GM21737 (cell line): ENCODE measurements at regions not wholly inside any gene's neighbourhood (a gene's known extent, or its start where the extent isn't known, plus 50 kb on each side); places are given as distances from the start of the nearest gene placed in this dataset.
"Not testable (repeated sequence)": the region's sequence is repeated elsewhere in the genome, so short reads cannot be mapped to it uniquely, and the experiment has no call there.

Experiments used
- ATAC-seq: cut with Tn5 transposase; IDR thresholded peaks from one replicate; pipeline ENCODE4 v1.9.1; 2021; ENCODE audit warnings: mild to moderate bottlenecking, moderate library complexity; ENCODE audit not compliant: unreplicated experiment

DNA sequence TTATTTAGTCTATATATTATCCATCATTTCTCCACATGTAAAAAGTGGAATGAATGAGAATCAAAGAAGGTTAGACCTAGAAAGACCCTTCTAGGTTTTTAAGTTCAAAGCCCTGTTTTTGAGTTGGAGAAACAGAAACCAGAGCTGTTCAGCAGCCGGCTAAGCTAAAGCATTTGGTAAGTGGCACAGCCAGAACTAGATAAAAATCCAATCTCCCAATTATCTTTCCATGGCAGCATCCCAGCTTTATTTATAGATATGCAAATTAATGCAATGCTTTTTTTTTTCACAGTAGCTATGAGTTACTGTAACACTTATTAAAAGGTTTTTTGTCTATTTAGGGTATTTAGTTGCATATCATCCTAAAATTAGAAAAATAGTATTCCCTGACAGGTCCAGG is 85.1 kb downstream of the NIBAN1 start:
- ATAC-seq: no peak

DNA sequence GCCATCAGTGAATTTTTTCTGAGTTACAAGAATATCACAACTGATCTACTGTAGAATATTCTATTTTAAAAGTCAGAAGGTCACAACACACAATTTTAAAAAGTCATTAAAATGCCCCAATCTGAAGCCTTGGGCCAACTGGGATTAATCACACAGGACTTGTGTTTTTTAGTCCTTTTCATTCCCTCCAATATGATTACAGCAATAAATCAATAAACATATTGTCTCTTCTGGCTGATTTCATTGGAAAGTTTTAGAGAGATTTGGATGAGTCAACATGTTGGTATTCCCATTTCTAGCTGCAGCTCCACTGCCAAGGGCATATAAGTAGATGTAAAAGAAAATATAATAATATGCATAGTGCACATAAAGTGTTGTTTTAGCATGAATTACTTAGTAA is 85.8 kb downstream of the NIBAN1 start:
- ATAC-seq: no peak

DNA sequence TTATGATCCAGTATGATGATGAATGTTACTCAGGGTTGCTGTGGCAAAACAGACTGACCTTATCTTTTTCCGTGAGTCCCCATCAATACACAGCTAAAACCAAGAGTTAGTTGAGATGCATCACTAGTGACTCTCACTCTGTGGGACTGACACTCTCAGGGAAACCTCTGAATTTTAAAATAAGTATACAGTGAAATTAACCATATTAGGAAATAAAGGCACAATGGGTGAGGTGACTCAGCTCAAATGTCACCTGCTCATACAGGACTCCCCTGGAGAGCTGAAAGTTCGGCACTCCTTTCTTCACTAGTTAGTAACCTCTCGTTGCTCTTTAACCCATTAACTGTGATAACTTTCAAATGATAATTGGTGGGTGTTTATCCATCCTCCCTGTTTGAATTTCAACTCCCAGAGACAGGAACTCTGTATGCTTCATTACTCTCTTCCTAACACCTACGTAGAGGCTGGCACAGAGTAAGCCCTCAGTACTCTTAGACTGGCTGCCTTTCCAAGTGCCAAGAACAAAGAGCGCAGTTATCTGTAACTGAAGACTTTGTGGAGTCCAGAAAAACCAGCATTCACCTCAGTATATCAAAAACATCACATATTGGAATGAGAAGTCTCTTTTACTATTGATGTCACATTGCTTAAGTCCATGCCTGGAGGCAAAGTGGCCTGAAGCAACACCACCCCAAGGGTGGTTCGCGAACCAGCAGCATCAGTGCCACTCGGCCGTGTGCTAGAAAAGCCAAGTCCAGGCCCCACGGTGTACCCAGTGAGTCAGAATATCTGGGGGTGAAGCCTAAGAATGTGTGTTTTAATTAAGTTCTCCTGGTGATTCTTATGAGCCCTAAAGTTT is 91.1 kb downstream of the NIBAN1 start:
- ATAC-seq: no peak

DNA sequence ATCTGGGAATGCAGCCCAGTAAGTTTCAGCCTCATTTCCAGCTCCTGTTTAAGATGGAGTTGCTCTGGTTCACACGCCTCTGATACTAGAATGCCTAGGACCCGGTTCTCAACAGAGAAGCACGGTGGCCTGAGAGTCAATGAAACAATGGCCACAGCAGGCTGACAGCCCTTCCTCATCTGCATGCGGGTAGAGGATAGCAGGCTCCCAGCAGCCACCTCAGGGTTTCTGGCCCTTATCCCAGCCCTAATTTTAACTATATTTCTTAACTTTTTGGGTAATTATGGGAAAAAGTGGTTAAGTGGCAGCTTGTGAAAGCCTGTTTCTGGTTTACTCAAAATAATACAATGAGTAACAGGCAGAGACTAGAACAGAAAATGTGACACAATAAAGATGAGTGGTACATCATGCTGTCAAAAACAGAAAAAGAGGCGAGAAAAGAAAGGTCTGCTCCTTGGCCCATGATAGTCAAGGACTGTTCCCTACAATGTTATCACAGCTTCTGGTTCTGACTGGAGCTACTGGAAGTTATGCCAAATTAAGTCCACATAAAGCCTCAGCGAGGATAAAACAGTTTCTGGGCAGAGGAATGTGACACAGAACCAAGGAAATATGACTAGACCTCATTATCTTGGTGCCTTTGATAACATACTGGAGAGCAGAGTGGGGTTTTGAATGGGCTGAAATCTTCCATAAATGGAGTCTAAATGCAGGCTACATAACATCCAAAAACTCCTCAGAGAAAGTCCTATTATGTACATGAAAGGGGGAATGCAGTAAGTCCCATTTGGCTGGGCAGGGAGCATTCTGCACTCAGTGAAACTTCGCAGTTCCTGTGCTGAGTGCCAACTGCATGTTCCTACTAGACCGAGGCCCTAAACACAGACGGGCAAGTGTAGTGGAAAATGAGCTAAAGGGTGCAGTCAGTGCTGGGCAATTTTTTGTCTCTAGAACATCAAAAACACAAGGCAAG is 92.1 kb downstream of the NIBAN1 start:
- no peak for ATAC-seq

GRCh38 chr1:184879876-184880557 is 94.3 kb downstream of the NIBAN1 start:
- ATAC-seq: no peak

DNA sequence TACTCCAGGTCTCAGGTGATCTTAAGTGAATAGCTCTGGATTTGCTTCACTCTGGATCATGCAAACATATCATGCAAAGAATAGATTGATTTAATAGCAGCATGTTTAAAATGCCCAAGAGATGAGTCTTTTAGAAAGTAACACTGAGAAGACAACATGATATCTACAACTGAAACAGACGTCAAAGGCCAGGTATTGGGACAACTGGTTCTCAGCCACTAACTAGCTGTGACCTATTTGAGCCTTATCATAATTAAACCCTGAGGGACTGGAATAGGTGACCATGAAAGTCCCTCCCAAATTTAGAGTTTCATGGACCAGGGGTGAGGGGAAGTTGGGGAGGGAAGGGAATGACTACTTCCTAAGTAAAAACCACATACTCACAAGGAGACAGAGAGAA is 95.7 kb downstream of the NIBAN1 start:
- ATAC-seq: no peak

- ATAC-seq: no peak
Measured at GRCh38 chr1:184878002-184878401, 96.3 kb downstream of the NIBAN1 start.

DNA sequence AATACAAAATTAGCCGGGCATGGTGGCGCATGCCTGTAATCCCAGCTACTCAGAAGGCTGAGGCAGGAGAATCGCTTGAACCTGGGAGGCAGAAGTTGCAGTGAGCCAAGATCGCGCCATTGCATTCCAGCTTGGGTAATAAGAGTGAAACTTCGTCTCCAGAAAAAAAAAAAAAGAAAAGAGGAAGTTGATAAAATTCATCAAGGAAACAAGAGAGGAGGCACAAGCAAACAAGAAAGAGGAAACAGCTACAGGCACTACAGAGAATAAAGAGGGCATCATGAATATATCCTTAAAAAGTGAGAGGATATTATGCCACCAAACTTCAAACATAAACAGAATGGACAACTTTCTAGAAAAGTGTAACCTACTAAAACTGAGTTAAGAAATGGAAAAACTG is 98.3 kb downstream of the NIBAN1 start:
- not testable (repeated sequence) for ATAC-seq

DNA sequence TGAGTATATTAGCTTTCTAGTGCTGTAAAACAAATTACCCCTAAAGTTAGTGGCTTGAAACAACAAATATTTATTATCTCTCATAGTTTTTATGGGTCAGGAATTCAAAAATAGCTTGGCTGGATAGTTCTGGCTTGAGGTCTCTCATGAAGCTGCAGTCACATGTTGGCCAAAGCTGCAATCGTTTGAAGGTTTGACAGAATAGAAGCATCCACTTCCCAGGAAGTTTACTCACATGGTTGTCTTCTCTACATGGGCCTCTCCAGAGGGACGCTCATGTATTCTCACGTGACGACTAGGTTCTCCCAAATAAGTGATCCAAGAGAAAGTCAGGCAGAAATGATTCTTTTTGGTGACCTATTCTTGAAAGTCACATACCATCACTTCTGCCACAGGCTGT is 99.1 kb downstream of the NIBAN1 start:
- ATAC-seq: no peak

DNA sequence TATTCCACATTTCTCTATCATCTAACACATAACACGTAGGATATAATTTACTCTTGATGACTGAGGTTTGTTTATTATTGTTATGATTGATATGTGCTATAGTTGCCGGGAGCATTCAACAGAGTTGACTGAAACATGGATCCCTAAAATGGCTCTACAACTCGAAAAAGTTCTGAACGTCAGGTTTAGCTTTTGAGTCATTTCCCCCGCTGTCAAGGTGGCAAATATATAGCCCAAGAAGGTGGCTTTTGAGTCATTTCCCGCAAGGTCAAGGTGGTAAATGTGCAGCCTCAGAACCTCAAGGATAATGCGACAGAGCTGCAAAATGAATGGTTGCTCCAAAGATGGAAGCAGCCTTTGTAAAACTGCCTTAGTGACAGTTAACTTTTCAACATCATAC is 104.0 kb downstream of the NIBAN1 start:
- no peak for ATAC-seq

DNA sequence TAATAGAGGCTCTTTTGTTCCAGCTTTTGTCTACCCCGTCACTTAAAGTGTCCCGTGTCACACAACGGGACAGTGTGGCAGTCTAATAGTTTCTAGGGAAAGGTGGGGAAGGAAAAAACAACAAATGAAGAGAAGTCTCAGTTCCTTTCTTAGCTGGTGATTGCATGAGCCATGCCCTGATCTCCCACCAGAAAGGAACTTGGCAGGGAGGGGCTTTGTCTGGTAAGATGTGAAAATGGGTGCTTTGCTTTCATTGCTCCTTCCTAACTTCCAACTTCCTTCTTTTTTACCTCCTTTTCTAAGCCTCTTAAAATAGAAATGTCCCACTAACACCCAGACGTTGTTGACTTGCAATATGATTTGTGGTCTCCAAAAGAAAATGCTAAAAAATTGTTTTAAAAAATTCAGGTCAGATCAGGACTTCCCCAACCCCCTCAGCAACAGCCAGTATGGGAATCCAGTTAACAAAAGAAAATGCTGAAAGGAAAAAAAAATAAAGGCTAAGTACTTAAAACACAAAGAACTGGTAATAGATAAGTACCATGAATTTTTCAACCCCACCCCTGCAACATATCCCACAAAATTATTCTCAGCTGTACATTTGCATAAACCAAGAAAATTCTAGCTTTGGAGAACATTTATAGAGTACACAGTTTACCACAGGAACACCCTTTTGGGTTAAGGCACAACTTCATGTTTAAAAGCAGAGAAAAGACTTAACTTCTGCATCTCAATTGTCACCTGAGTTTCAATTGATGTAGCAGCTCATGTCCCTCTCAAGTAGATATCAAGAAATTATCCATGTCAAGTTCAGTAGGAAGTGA is 106.2 kb downstream of the NIBAN1 start:
- no peak for ATAC-seq

- ATAC-seq: peak; percentile 97
Measured at GRCh38 chr1:184866991-184867788, 107.1 kb downstream of the NIBAN1 start.

GRCh38 chr1:184866586-184866985 is 107.7 kb downstream of the NIBAN1 start:
- peak; percentile 13 for ATAC-seq

DNA sequence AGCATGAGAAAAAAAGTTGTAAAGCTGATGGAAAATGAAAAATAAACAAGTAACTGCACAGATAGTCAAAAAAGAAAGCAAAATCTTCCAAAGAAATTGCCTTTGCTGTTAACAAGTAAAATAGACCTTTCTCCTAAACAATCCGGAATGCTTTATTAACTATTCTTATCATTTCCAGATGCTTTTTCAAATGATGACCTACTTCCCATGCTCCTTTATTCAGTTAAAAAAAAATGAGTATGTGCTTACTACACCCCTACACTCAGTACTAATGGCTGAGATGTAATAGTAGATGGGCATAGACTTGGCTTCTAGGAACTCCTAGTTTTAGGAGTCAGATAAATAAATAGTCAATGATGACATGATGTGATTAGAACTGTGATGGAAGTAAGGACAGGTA is 108.5 kb downstream of the NIBAN1 start:
- no peak for ATAC-seq

- no peak for ATAC-seq
Measured at GRCh38 chr1:184861755-184862336, 107.2 kb upstream of the EDEM3 start.

GRCh38 chr1:184860985-184861754 is 106.5 kb upstream of the EDEM3 start:
- ATAC-seq: no peak

DNA sequence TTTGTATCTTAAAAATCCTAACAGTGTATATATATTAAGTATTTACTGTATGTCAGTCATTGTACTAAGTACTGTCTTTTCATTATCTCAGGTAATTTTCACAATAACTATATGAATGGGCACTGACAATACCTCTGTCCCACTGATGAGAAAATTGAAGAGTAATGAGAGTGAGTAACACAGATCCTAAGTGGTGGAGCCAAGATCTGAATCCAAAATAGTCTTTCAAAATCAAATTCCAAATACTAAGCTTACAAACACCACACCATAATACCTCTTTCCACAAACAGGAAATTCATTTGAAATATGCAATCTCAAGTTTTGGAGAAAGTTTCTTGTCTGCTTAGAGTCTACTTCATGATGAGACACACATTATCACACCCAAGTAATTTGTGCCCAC is 105.9 kb upstream of the EDEM3 start:
- no peak for ATAC-seq

DNA sequence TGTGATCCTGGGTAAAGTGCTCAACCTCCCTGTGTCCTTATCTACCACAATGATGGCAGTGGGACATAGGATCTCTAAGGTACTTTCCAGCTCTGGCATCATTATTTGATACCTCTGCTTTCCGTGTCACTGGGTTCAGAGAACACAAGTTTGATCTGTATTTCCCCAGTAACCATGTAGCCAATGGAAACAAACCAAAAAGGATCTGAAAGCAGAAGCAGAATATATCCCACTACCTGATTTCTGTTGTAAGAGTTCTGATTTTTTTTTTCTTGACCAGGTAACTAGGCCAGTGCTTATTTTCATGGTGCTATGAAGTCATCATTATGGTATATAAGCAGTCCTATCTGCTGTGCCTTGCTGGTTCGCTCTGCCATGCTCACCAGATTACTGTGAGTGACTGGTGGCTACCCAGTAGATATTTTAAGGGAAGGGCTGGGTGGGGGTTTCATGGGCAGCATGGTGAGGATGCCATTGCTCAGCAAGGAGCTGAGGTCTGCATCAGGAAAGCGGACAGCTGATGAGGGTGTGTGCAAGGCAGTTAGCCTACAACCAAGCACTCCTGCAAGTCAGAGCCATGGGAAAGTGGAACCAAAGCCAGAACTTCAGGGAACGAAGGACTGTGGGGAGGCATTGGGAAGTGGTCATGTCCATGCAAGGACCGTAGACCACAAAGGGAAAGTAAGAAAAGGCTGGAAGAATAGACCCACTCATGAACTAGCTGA is 104.9 kb upstream of the EDEM3 start:
- ATAC-seq: no peak
